IMR-90 (cell line): ENCODE measurements at regions not wholly inside any gene's neighbourhood (a gene's known extent, or its start where the extent isn't known, plus 50 kb on each side); places are given as distances from the start of the nearest gene placed in this dataset.

Experiments
- ATAC-seq: fragments of 200-7000 bp; cut with Tn5 transposase; 2 replicates; pipeline ENCODE4 v1.9.1; 2020; ENCODE audit warnings: low read depth, mild to moderate bottlenecking, moderate library complexity
- BruUV-seq: library from RNA; stranded (reverse); fragments of 400-500 nt; replicated peaks from 2 replicates; lab custom pipeline; 2021; lab: Mats Ljungman, UMichigan
- CTCF ChIA-PET: fragments of 300-600 bp; formaldehyde crosslinking; extraction: SDS; loops from one replicate; lab custom pipeline; 2021; ENCODE audit warnings: antibody characterized with exemption; lab: Yijun Ruan, JAX
- POLR2A ChIA-PET: fragments of 300-600 bp; sonication (Branson Sonifier 250); formaldehyde crosslinking; loops from one replicate; lab custom pipeline; 2022; ENCODE audit warnings: antibody characterized with exemption; ENCODE audit not compliant: unreplicated experiment; lab: Charles Lee
- DNase-seq: peaks from one replicate; pipeline ENCODE4 v3.0.0; 2013
- H2AFZ ChIP-seq: replicated peaks from 2 replicates; pipeline ENCODE3; 2013; ENCODE audit warnings: low read length, mild to moderate bottlenecking; ENCODE audit not compliant: poor library complexity
- H2AK5ac ChIP-seq: 2 replicates; pipeline ENCODE4 v1.6.1; 2013; ENCODE audit warnings: low read depth, low read length, inconsistent platforms
- H2AK9ac ChIP-seq: replicated peaks from 2 replicates; pipeline ENCODE3; 2013; ENCODE audit warnings: mild to moderate bottlenecking, low read depth, low read length, moderate library complexity; ENCODE audit not compliant: poor library complexity
- H2BK120ac ChIP-seq: 2 replicates; pipeline ENCODE4 v1.6.1; 2013; ENCODE audit warnings: low read depth, low read length, inconsistent platforms
- H2BK15ac ChIP-seq: 3 replicates; pipeline ENCODE4 v1.6.1; 2013; ENCODE audit warnings: low read depth, low read length, inconsistent platforms
- H2BK20ac ChIP-seq: 2 replicates; pipeline ENCODE4 v1.6.1; 2013; ENCODE audit warnings: low read depth, mild to moderate bottlenecking, inconsistent platforms, low read length, moderate library complexity
- H2BK5ac ChIP-seq: 2 replicates; pipeline ENCODE4 v1.6.1; 2013; ENCODE audit warnings: mild to moderate bottlenecking, low read depth, low read length, inconsistent platforms; ENCODE audit not compliant: poor library complexity, severe bottlenecking
- H3K14ac ChIP-seq: replicated peaks from 2 replicates; pipeline ENCODE4 v1.6.1; 2013; ENCODE audit warnings: low read depth, low read length, inconsistent platforms
- H3K18ac ChIP-seq: 2 replicates; pipeline ENCODE4 v1.6.1; 2013; ENCODE audit warnings: low read depth, low read length, control low read depth
- H3K23ac ChIP-seq: 2 replicates; pipeline ENCODE4 v1.6.1; 2013; ENCODE audit warnings: low read depth, low read length, inconsistent platforms
- H3K27ac ChIP-seq: 2 replicates; pipeline ENCODE4 v1.5.1; 2013; ENCODE audit warnings: mild to moderate bottlenecking, control low read depth, low read length; ENCODE audit not compliant: insufficient read depth
- H3K27me3 ChIP-seq: 2 replicates; pipeline ENCODE4 v1.6.1; 2013; ENCODE audit warnings: low read length; ENCODE audit not compliant: control insufficient read depth, insufficient read depth
- H3K36me3 ChIP-seq: 2 replicates; pipeline ENCODE4 v1.6.1; 2013; ENCODE audit warnings: low read length, mixed read lengths; ENCODE audit not compliant: control insufficient read depth, insufficient read depth
- H3K4ac ChIP-seq: 2 replicates; pipeline ENCODE4 v1.6.1; 2013; ENCODE audit warnings: low read depth, low read length, inconsistent platforms
- H3K4me1 ChIP-seq: 2 replicates; pipeline ENCODE4 v1.6.1; 2013; ENCODE audit warnings: low read length, mixed read lengths; ENCODE audit not compliant: control insufficient read depth, insufficient read depth
- H3K4me2 ChIP-seq: 2 replicates; pipeline ENCODE4 v1.6.1; 2013; ENCODE audit warnings: low read depth, mild to moderate bottlenecking, control low read depth, low read length, moderate library complexity
- H3K4me3 ChIP-seq: 2 replicates; pipeline ENCODE4 v1.5.1; 2013; ENCODE audit warnings: low read depth, mild to moderate bottlenecking, control low read depth, low read length, moderate library complexity; ENCODE audit not compliant: insufficient read depth
- H3K56ac ChIP-seq: 2 replicates; pipeline ENCODE4 v1.6.1; 2013; ENCODE audit warnings: low read length, inconsistent platforms; ENCODE audit not compliant: insufficient read depth; ENCODE audit errors: extremely low read depth
- H3K79me1 ChIP-seq, 2 experiments: 2 replicates each; pipeline ENCODE4 v1.6.1; 2013; ENCODE audit warnings: low read length in 2 of 2, inconsistent platforms in 1 of 2, low read depth in 1 of 2
- H3K9ac ChIP-seq: 2 replicates; pipeline ENCODE4 v1.6.1; 2013; ENCODE audit warnings: low read depth, low read length, control low read depth
- H3K9me1 ChIP-seq: 2 replicates; pipeline ENCODE4 v1.6.1; 2013; ENCODE audit warnings: low read length, inconsistent platforms; ENCODE audit not compliant: insufficient read depth
- H3K9me3 ChIP-seq: 2 replicates; pipeline ENCODE4 v1.6.1; 2013; ENCODE audit warnings: low read length; ENCODE audit not compliant: control insufficient read depth, insufficient read depth
- H4K20me1 ChIP-seq: 2 replicates; pipeline ENCODE4 v1.6.1; 2013; ENCODE audit warnings: low read length, inconsistent platforms; ENCODE audit not compliant: insufficient read depth
- H4K5ac ChIP-seq: 2 replicates; pipeline ENCODE4 v1.6.1; 2013; ENCODE audit warnings: mild to moderate bottlenecking, low read depth, low read length, control low read depth
- H4K8ac ChIP-seq, 2 experiments: 2 replicates each; pipeline ENCODE4 v1.6.1; 2013; ENCODE audit warnings: low read depth in 2 of 2, low read length in 2 of 2, control low read depth in 1 of 2, inconsistent platforms in 1 of 2
- H4K91ac ChIP-seq: 2 replicates; pipeline ENCODE4 v1.6.1; 2013; ENCODE audit warnings: low read depth, low read length, inconsistent platforms; ENCODE audit not compliant: insufficient read depth
- BHLHE40 ChIP-seq: fragments of 150-350 bp; IDR thresholded peaks from 2 replicates; pipeline ENCODE4 v1.6.1; 2016; ENCODE audit warnings: mild to moderate bottlenecking, low read depth, low read length
- CEBPB ChIP-seq: IDR thresholded peaks from 2 replicates; pipeline ENCODE4 v1.6.1; 2012; ENCODE audit warnings: low read depth, low read length, improper control_type of control experiment
- CHD1 ChIP-seq: IDR thresholded peaks from 2 replicates; pipeline ENCODE4 v1.6.1; 2012; ENCODE audit warnings: low read depth, low read length, improper control_type of control experiment
- FOS ChIP-seq: fragments of 150-350 bp; IDR thresholded peaks from 2 replicates; pipeline ENCODE4 v1.6.1; 2016; ENCODE audit warnings: low read depth, low read length
- MAFK ChIP-seq: IDR thresholded peaks from 2 replicates; pipeline ENCODE4 v1.6.1; 2012; ENCODE audit warnings: low read depth, low read length, improper control_type of control experiment
- MAZ ChIP-seq: IDR thresholded peaks from 2 replicates; pipeline ENCODE4 v1.6.1; 2012; ENCODE audit warnings: low read depth, mild to moderate bottlenecking, low read length, improper control_type of control experiment, moderate library complexity, borderline replicate concordance
- MXI1 ChIP-seq: IDR thresholded peaks from 2 replicates; pipeline ENCODE4 v1.6.1; 2012; ENCODE audit warnings: low read depth, mild to moderate bottlenecking, low read length, moderate library complexity, borderline replicate concordance
- NFE2L2 ChIP-seq: fragments of 150-350 bp; IDR thresholded peaks from 2 replicates; pipeline ENCODE4 v1.6.1; 2016; ENCODE audit warnings: low read depth, mild to moderate bottlenecking, low read length
- POLR2A ChIP-seq: IDR thresholded peaks from 2 replicates; pipeline ENCODE4 v1.6.1; 2012; ENCODE audit warnings: mild to moderate bottlenecking, low read depth, low read length
- RAD21 ChIP-seq: IDR thresholded peaks from 2 replicates; pipeline ENCODE4 v1.6.1; 2012; ENCODE audit warnings: low read length, improper control_type of control experiment
- RCOR1 ChIP-seq: IDR thresholded peaks from 2 replicates; pipeline ENCODE4 v1.6.1; 2012; ENCODE audit warnings: mild to moderate bottlenecking, low read length, improper control_type of control experiment; ENCODE audit not compliant: insufficient replicate concordance
- RFX5 ChIP-seq: IDR thresholded peaks from 2 replicates; pipeline ENCODE4 v1.8.0; 2012; ENCODE audit warnings: low read depth, mild to moderate bottlenecking, low read length, moderate library complexity
- SMC3 ChIP-seq: fragments of 150-350 bp; IDR thresholded peaks from 2 replicates; pipeline ENCODE4 v1.6.1; 2016; ENCODE audit warnings: low read depth, mild to moderate bottlenecking, antibody characterized with exemption, low read length, moderate library complexity
- WGBS, 2 experiments: methylation state at CpG; one replicate each; pipeline versions ENCODE4 v1.1.5 to v1.1.7; 2013; ENCODE audit warnings: missing lambda C conversion rate in 2 of 2; ENCODE audit not compliant: insufficient read length in 1 of 2; ENCODE audit errors: extremely low coverage in 2 of 2; 5-methylcytosine and 5-hydroxymethylcytosine counted together
- dilution Hi-C: fragments of 300-500 bp; cut with HindIII; formaldehyde crosslinking; loops from one replicate; pipeline ENCODE4 v1.14.3; 2018; ENCODE audit warnings: low sequenced_read_pairs; ENCODE audit not compliant: unreplicated experiment
- in situ Hi-C: fragments of 300-500 bp; cut with MboI; formaldehyde crosslinking; loops from 3 replicates; pipeline ENCODE4 v1.14.3; 2019; ENCODE audit warnings: low sequenced_read_pairs, inconsistent platforms, mixed read lengths
- intact Hi-C: fragments of 100-400 bp; cut with micrococcal nuclease; formaldehyde crosslinking; loops from 2 replicates; pipeline ENCODE4 v1.10.0; 2022
- TF ChIP-seq, protein P1 (sequence below): conservative IDR thresholded peaks from 2 replicates; pipeline ENCODE4 v1.5.1; 2012; ENCODE audit warnings: mild to moderate bottlenecking, low read depth, low read length, improper control_type of control experiment
- TF ChIP-seq, protein P2 (sequence below): fragments of 150-350 bp; IDR thresholded peaks from 2 replicates; pipeline ENCODE4 v1.6.1; 2016; ENCODE audit warnings: low read depth, mild to moderate bottlenecking, low read length, moderate library complexity, borderline replicate concordance
- TF ChIP-seq, protein P3 (sequence below): fragments of 150-350 bp; IDR thresholded peaks from 2 replicates; pipeline ENCODE4 v1.6.1; 2017; ENCODE audit warnings: mild to moderate bottlenecking, antibody characterized with exemption, low read length, low read depth

DNA sequence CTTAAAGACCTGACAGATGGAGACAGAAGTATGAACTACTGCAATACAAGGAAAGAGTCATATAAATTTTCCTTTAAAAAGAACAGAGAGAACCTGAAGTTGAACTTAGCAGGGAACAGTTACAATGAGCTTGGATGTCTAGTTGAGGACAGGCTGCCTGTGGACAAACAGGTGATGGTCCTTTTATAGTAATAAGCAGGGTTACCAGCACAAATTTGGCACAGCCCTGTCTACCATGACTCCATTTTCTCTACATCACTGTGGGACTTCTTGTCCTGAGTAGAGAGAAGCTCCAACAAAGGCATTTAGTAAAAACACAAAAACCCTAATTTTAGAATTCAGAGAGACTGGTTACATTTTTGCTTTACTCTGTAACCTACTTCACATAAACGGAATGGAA is 448.1 kb downstream of the PLCL1 start:
- TF ChIP-seq, protein P1, sequence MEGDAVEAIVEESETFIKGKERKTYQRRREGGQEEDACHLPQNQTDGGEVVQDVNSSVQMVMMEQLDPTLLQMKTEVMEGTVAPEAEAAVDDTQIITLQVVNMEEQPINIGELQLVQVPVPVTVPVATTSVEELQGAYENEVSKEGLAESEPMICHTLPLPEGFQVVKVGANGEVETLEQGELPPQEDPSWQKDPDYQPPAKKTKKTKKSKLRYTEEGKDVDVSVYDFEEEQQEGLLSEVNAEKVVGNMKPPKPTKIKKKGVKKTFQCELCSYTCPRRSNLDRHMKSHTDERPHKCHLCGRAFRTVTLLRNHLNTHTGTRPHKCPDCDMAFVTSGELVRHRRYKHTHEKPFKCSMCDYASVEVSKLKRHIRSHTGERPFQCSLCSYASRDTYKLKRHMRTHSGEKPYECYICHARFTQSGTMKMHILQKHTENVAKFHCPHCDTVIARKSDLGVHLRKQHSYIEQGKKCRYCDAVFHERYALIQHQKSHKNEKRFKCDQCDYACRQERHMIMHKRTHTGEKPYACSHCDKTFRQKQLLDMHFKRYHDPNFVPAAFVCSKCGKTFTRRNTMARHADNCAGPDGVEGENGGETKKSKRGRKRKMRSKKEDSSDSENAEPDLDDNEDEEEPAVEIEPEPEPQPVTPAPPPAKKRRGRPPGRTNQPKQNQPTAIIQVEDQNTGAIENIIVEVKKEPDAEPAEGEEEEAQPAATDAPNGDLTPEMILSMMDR, result no peak
- TF ChIP-seq, protein P2, sequence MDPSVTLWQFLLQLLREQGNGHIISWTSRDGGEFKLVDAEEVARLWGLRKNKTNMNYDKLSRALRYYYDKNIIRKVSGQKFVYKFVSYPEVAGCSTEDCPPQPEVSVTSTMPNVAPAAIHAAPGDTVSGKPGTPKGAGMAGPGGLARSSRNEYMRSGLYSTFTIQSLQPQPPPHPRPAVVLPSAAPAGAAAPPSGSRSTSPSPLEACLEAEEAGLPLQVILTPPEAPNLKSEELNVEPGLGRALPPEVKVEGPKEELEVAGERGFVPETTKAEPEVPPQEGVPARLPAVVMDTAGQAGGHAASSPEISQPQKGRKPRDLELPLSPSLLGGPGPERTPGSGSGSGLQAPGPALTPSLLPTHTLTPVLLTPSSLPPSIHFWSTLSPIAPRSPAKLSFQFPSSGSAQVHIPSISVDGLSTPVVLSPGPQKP, result no peak
- TF ChIP-seq RFX5 (no peak), BHLHE40 (no peak), RCOR1 (no peak), SMC3 (no peak), CEBPB (no peak), FOS (no peak), RAD21 (no peak), MAFK (no peak), MAZ (no peak), NFE2L2 (no peak), POLR2A (no peak), CHD1 (no peak), MXI1 (no peak)
- TF ChIP-seq, protein P3, sequence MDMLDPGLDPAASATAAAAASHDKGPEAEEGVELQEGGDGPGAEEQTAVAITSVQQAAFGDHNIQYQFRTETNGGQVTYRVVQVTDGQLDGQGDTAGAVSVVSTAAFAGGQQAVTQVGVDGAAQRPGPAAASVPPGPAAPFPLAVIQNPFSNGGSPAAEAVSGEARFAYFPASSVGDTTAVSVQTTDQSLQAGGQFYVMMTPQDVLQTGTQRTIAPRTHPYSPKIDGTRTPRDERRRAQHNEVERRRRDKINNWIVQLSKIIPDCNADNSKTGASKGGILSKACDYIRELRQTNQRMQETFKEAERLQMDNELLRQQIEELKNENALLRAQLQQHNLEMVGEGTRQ, result no peak
- H3K4me2 ChIP-seq, result no peak overlapping the region
- no peak overlapping the region for H3K56ac ChIP-seq
- H2BK15ac ChIP-seq, result no peak overlapping the region
- H3K9me1 ChIP-seq, result no peaks in the 10 kb centered on the region
- H3K4me3 ChIP-seq, result no peak overlapping the region
- H4K20me1 ChIP-seq, result no peaks in the 10 kb centered on the region
- H3K14ac ChIP-seq, result no peak overlapping the region
- intact Hi-C loops (no loop called here), dilution Hi-C loops (no loop called here), in situ Hi-C loops (no loop called here)
- no TSS peak for BruUV-seq
- no CpG with 5 or more reads among the region's 1 CpG for WGBS, 2 experiments
- no peak overlapping the region for H3K18ac ChIP-seq
- ATAC-seq (no peak), DNase-seq (no peak)
- no peak overlapping the region for H2BK20ac ChIP-seq
- no peak overlapping the region for H4K8ac ChIP-seq
- no peak overlapping the region for H3K4ac ChIP-seq
- H3K36me3 ChIP-seq, result no peaks in the 10 kb centered on the region
- H3K9ac ChIP-seq, result no peak overlapping the region
- H2AFZ ChIP-seq, result no peak overlapping the region
- H3K4me1 ChIP-seq, result no peaks in the 10 kb centered on the region
- no peaks in the 10 kb centered on the region for H3K9me3 ChIP-seq
- no peak overlapping the region for H3K27ac ChIP-seq
- H3K23ac ChIP-seq, result no peak overlapping the region
- no peak overlapping the region for H4K5ac ChIP-seq
- H3K79me1 ChIP-seq, result no peaks in the 10 kb centered on the region
- CTCF ChIA-PET, result no interaction called here
- POLR2A ChIA-PET, result no interaction called here
- H4K91ac ChIP-seq, result no peak overlapping the region
- H2AK5ac ChIP-seq, result no peak overlapping the region
- no peaks in the 10 kb centered on the region for H3K27me3 ChIP-seq
- no peak overlapping the region for H2BK120ac ChIP-seq
- H2AK9ac ChIP-seq, result no peak overlapping the region
- no peak overlapping the region for H2BK5ac ChIP-seq
